H1 (cell line): ENCODE measurements at regions not wholly inside any gene's neighbourhood (a gene's known extent, or its start where the extent isn't known, plus 50 kb on each side); places are given as distances from the start of the nearest gene placed in this dataset.

Experiments used
- CTCF ChIA-PET: fragments of 300-600 bp; sonication (Branson Sonifier 250); formaldehyde crosslinking; loops from one replicate; lab custom pipeline; 2021; ENCODE audit not compliant: partially characterized antibody; lab: Charles Lee
- POLR2A ChIA-PET: fragments of 300-600 bp; sonication (Branson Sonifier 250); formaldehyde crosslinking; loops from one replicate; lab custom pipeline; 2021; ENCODE audit warnings: inconsistent platforms; ENCODE audit not compliant: partially characterized antibody; lab: Charles Lee
- DNase-seq, 2 experiments: peaks; one replicate each; pipeline versions ENCODE4 v3.0.0 to v3.0.0-alpha.2; 2010 to 2022; ENCODE audit warnings: low spot score in 2 of 2, low read depth in 1 of 2, mixed read lengths in 1 of 2
- FAIRE-seq: peaks from 2 replicates; lab custom pipeline; 2011; peaks lifted over from hg19 to GRCh38; lab: Jason Lieb, UNC
- H2AFZ ChIP-seq: 2 replicates; pipeline ENCODE4 v1.8.1; 2012; ENCODE audit warnings: low read length, inconsistent platforms
- H2AK5ac ChIP-seq: 2 replicates; pipeline ENCODE4 v1.6.1; 2013; ENCODE audit warnings: low read depth, low read length
- H2BK120ac ChIP-seq: replicated peaks from 2 replicates; pipeline ENCODE3; 2013; ENCODE audit warnings: low read depth, low read length, inconsistent platforms
- H2BK12ac ChIP-seq: 2 replicates; pipeline ENCODE4 v1.6.1; 2013; ENCODE audit warnings: low read depth, low read length
- H2BK15ac ChIP-seq: 2 replicates; pipeline ENCODE4 v1.6.1; 2013; ENCODE audit warnings: low read length
- H2BK20ac ChIP-seq: 2 replicates; pipeline ENCODE4 v1.6.1; 2013; ENCODE audit warnings: low read length
- H2BK5ac ChIP-seq: 2 replicates; pipeline ENCODE4 v1.6.1; 2013; ENCODE audit warnings: low read depth, low read length
- H3K14ac ChIP-seq: 2 replicates; pipeline ENCODE4 v1.6.1; 2013; ENCODE audit warnings: inconsistent platforms; ENCODE audit not compliant: insufficient read length
- H3K18ac ChIP-seq: 2 replicates; pipeline ENCODE4 v1.6.1; 2013; ENCODE audit warnings: low read length; ENCODE audit errors: extremely low read depth
- H3K23ac ChIP-seq: 2 replicates; pipeline ENCODE4 v1.6.1; 2013; ENCODE audit warnings: inconsistent platforms; ENCODE audit not compliant: insufficient read length
- H3K23me2 ChIP-seq: 2 replicates; pipeline ENCODE4 v1.6.1; 2013; ENCODE audit warnings: low read depth, low read length
- H3K27ac ChIP-seq: 2 replicates; pipeline ENCODE4 v1.6.1; 2011; ENCODE audit warnings: low read depth, low read length, inconsistent platforms
- H3K27me3 ChIP-seq, 4 experiments: replicated peaks in 1 of 4; 1 replicate in 1 of 4; 2 replicates in 3 of 4; pipeline versions ENCODE4 v1.6.1 to v1.8.1; 2011 to 2013; ENCODE audit warnings: low read length in 3 of 4, mild to moderate bottlenecking in 3 of 4, inconsistent platforms in 2 of 4, mixed read lengths in 2 of 4, moderate library complexity in 1 of 4; ENCODE audit not compliant: control insufficient read depth in 3 of 4, insufficient read depth in 3 of 4; ENCODE audit errors: extremely low read depth in 1 of 4
- H3K36me3 ChIP-seq, 4 experiments: 2 replicates each; pipeline versions ENCODE4 v1.6.1 to v1.8.1; 2011 to 2013; ENCODE audit warnings: mild to moderate bottlenecking in 4 of 4, low read length in 3 of 4, moderate library complexity in 2 of 4, control low read depth in 1 of 4, inconsistent platforms in 1 of 4; ENCODE audit not compliant: insufficient read depth in 4 of 4, control insufficient read depth in 2 of 4
- H3K4ac ChIP-seq: replicated peaks from 2 replicates; pipeline ENCODE3; 2013; ENCODE audit warnings: low read length, low read depth, mixed read lengths, inconsistent platforms; ENCODE audit not compliant: insufficient read length
- H3K4me1 ChIP-seq, 4 experiments: replicated peaks in 1 of 4; 1 replicate in 1 of 4; 2 replicates in 3 of 4; pipeline versions ENCODE4 v1.6.1 to v1.8.1; 2011 to 2013; ENCODE audit warnings: low read length in 3 of 4, inconsistent platforms in 2 of 4, mixed read lengths in 1 of 4; ENCODE audit not compliant: insufficient read depth in 4 of 4, control insufficient read depth in 3 of 4
- H3K4me2 ChIP-seq, 2 experiments: 2 replicates each; pipeline versions ENCODE4 v1.6.1 to v1.8.1; 2011 to 2013; ENCODE audit warnings: low read depth in 2 of 2, low read length in 2 of 2, control low read depth in 1 of 2, inconsistent platforms in 1 of 2, mild to moderate bottlenecking in 1 of 2; ENCODE audit not compliant: insufficient read depth in 1 of 2
- H3K4me3 ChIP-seq, 4 experiments: fragments of 200-600, 300-600 bp in 1 of 4; sonication (generic), shearing (Covaris generic), sonication (Bioruptor Twin) in 1 of 4; 2 replicates each; pipeline versions ENCODE4 v1.5.1 to v1.8.1; 2011 to 2016; ENCODE audit warnings: low read length in 4 of 4, low read depth in 3 of 4, control low read depth in 2 of 4, inconsistent platforms in 2 of 4, mild to moderate bottlenecking in 2 of 4, mixed read lengths in 1 of 4, moderate library complexity in 1 of 4; ENCODE audit not compliant: insufficient read depth in 2 of 4; ENCODE audit errors: extremely low read depth in 1 of 4
- H3K56ac ChIP-seq: replicated peaks from 2 replicates; pipeline ENCODE3; 2013; ENCODE audit warnings: low read depth, mild to moderate bottlenecking, mixed read lengths, low read length, inconsistent platforms; ENCODE audit not compliant: insufficient read length
- H3K79me1 ChIP-seq: 2 replicates; pipeline ENCODE4 v1.6.1; 2013; ENCODE audit warnings: low read depth, low read length, control low read depth
- H3K79me2 ChIP-seq, 2 experiments: 2 replicates each; pipeline versions ENCODE4 v1.6.1 to v1.8.1; 2012 to 2013; ENCODE audit warnings: low read length in 2 of 2, mild to moderate bottlenecking in 2 of 2, inconsistent platforms in 1 of 2; ENCODE audit not compliant: insufficient read depth in 2 of 2, control insufficient read depth in 1 of 2
- H3K9ac ChIP-seq, 4 experiments: replicated peaks in 1 of 4; 1 replicate in 1 of 4; 2 replicates in 3 of 4; pipeline versions ENCODE4 v1.6.1 to v1.8.1; 2011 to 2013; ENCODE audit warnings: low read depth in 3 of 4, low read length in 3 of 4, control low read depth in 2 of 4, mild to moderate bottlenecking in 2 of 4, moderate library complexity in 2 of 4, inconsistent platforms in 1 of 4; ENCODE audit errors: extremely low read depth in 1 of 4
- H3K9me3 ChIP-seq, 2 experiments: 2 replicates each; pipeline versions ENCODE4 v1.6.1 to v1.8.1; 2012 to 2013; ENCODE audit warnings: mild to moderate bottlenecking in 2 of 2, moderate library complexity in 2 of 2, control low read depth in 1 of 2, inconsistent platforms in 1 of 2, low read depth in 1 of 2, low read length in 1 of 2, mixed read lengths in 1 of 2; ENCODE audit not compliant: insufficient read depth in 2 of 2
- H4K20me1 ChIP-seq, 2 experiments: replicated peaks in 1 of 2; 2 replicates each; pipeline versions ENCODE3 to v1.8.1; 2011 to 2013; ENCODE audit warnings: inconsistent platforms in 2 of 2, low read length in 2 of 2, mild to moderate bottlenecking in 1 of 2; ENCODE audit not compliant: insufficient read depth in 2 of 2, control insufficient read depth in 1 of 2
- H4K5ac ChIP-seq: 2 replicates; pipeline ENCODE4 v1.6.1; 2013; ENCODE audit warnings: low read length, low read depth, mixed read lengths, inconsistent platforms; ENCODE audit not compliant: insufficient read length
- H4K8ac ChIP-seq: 2 replicates; pipeline ENCODE4 v1.8.0; 2013; ENCODE audit warnings: mild to moderate bottlenecking, moderate library complexity, low read length, inconsistent platforms; ENCODE audit not compliant: insufficient read depth; ENCODE audit errors: extremely low read depth
- H4K91ac ChIP-seq: replicated peaks from 2 replicates; pipeline ENCODE3; 2013; ENCODE audit warnings: low read length, mixed read lengths, inconsistent platforms; ENCODE audit not compliant: insufficient read length
- CHD2 ChIP-seq: IDR thresholded peaks from 2 replicates; pipeline ENCODE4 v1.6.1; 2012; ENCODE audit warnings: low read length, improper control_type of control experiment
- CTBP2 ChIP-seq: IDR thresholded peaks from 2 replicates; pipeline ENCODE4 v1.7.0; 2011; ENCODE audit warnings: borderline replicate concordance, mild to moderate bottlenecking, moderate library complexity, mixed read lengths, low read length; ENCODE audit not compliant: insufficient read depth, insufficient read length
- EZH2 ChIP-seq: fragments of 200-600 bp; sonication (generic); IDR thresholded peaks from 2 replicates; pipeline ENCODE4 v1.7.1; 2012; ENCODE audit warnings: low read depth, mild to moderate bottlenecking, moderate library complexity, low read length, inconsistent platforms; ENCODE audit not compliant: severe bottlenecking
- NANOG ChIP-seq: IDR thresholded peaks from 2 replicates; pipeline ENCODE4 v1.6.1; 2011; ENCODE audit warnings: low read length, low read depth, mild to moderate bottlenecking, inconsistent platforms; ENCODE audit not compliant: insufficient read depth, poor library complexity, severe bottlenecking
- NRF1 ChIP-seq: IDR thresholded peaks from 2 replicates; pipeline ENCODE4 v1.6.1; 2011; ENCODE audit warnings: mild to moderate bottlenecking, low read depth, low read length, improper control_type of control experiment
- POU5F1 ChIP-seq: IDR thresholded peaks from 2 replicates; pipeline ENCODE4 v1.6.1; 2011; ENCODE audit warnings: low read depth, mild to moderate bottlenecking, low read length, moderate library complexity
- RAD21 ChIP-seq, 2 experiments: IDR thresholded peaks in 1 of 2; conservative IDR thresholded peaks in 1 of 2; 2 replicates each; pipeline ENCODE4 v1.6.1; 2011; ENCODE audit warnings: low read depth in 2 of 2, low read length in 2 of 2, improper control_type of control experiment in 1 of 2, inconsistent platforms in 1 of 2, mild to moderate bottlenecking in 1 of 2, moderate library complexity in 1 of 2
- SP1 ChIP-seq: IDR thresholded peaks from 2 replicates; pipeline ENCODE4 v1.6.1; 2011; ENCODE audit warnings: low read depth, low read length
- SUZ12 ChIP-seq: fragments of 200-600 bp; sonication (generic); IDR thresholded peaks from 2 replicates; pipeline ENCODE4 v1.6.1; 2012; ENCODE audit warnings: mild to moderate bottlenecking, inconsistent platforms, low read length, moderate library complexity, mixed read lengths
- TAF7 ChIP-seq: optimal IDR thresholded peaks from 2 replicates; pipeline ENCODE3; 2011; ENCODE audit warnings: low read depth, mild to moderate bottlenecking, inconsistent platforms, low read length, moderate library complexity, borderline replicate concordance
- TEAD4 ChIP-seq: IDR thresholded peaks from 2 replicates; pipeline ENCODE4 v1.6.1; 2012; ENCODE audit warnings: low read depth, low read length, inconsistent platforms, mixed read lengths

- TF ChIP-seq SUZ12, result no peak
- TF ChIP-seq TEAD4, result no peak
Observed at GRCh38 chr1:215458104-215458503, 109.0 kb upstream of the KCTD3 start (continued).

DNA sequence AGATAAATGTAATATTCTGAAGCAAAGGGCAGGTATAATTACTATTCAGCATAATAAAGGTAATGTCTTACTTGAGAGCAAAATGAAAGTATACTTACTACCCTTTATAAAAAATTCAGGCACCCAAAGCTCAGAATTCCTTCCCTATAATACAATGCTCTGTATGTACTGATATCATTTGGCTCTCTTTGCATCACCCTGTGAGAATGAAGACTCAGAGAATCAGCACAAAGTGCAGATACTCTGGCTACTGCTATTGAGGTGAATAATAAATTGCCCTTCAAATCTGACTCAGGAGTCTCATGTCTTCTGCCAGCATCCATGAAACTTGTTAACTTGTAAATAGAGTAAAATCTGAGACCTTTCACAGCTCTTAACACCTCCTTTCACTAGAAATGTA is 108.5 kb upstream of the KCTD3 start:
- Histone ChIP-seq H3K18ac (no peak overlapping the region), H2BK20ac (no peak overlapping the region), H3K9ac (no peak overlapping the region), H3K79me1 (no peaks in the 10 kb centered on the region), H3K14ac (no peak overlapping the region), H2AFZ (no peak overlapping the region), H4K20me1 (no peaks in the 10 kb centered on the region), H3K79me2 (no peaks in the 10 kb centered on the region), H2BK5ac (no peak overlapping the region), H3K23ac (no peak overlapping the region), H4K8ac (no peak overlapping the region), H3K4me3 (no peak overlapping the region), H3K23me2 (no peaks in the 10 kb centered on the region), H3K27me3 (no peaks in the 10 kb centered on the region), H4K91ac (no peak overlapping the region), H3K4me1 (no peaks in the 10 kb centered on the region), H3K36me3 (no peaks in the 10 kb centered on the region), H3K4me2 (no peak overlapping the region), H2BK12ac (no peak overlapping the region), H2BK15ac (no peak overlapping the region), H2BK120ac (no peak overlapping the region), H3K9me3 (no peaks in the 10 kb centered on the region), H3K4ac (no peak overlapping the region), H3K56ac (no peak overlapping the region), H3K27ac (no peak overlapping the region), H2AK5ac (no peak overlapping the region), H4K5ac (no peak overlapping the region)
- FAIRE-seq (no peak), DNase-seq (no peak)
- ChIA-PET POLR2A (no interaction called here), CTCF (no interaction called here)
- no peak for TF ChIP-seq SP1
- no peak for TF ChIP-seq NRF1
- TF ChIP-seq CTBP2, result no peak
- no peak for TF ChIP-seq EZH2
- no peak for TF ChIP-seq TAF7
- no peak for TF ChIP-seq NANOG
- TF ChIP-seq RAD21 (IDR thresholded peaks at IDR 0.05 in 1 of 2, conservative IDR thresholded peaks at IDR 0.05 in 1 of 2; ENCODE audit: low read depth in 2 of 2, low read length in 2 of 2), result no peak
- no peak for TF ChIP-seq POU5F1
- no peak for TF ChIP-seq CHD2
